Lower lobe of right lung (tissue), 2 donors: ENCODE measurements at regions not wholly inside any gene's neighbourhood (a gene's known extent, or its start where the extent isn't known, plus 50 kb on each side); places are given as distances from the start of the nearest gene placed in this dataset.

Source experiments
- ATAC-seq, 2 donors: fragments of 200-7000 bp; cut with Tn5 transposase; one replicate each; pipeline ENCODE4 v1.9.1; 2020 to 2022; ENCODE audit warnings: mild to moderate bottlenecking in 2 of 2, moderate library complexity in 2 of 2
- DNase-seq: peaks from one replicate; pipeline ENCODE4 v3.0.0-alpha.2; 2020
- H3K27ac ChIP-seq: fragments of 200-600 bp; one replicate; pipeline ENCODE4 v1.8.0; 2022
- H3K27me3 ChIP-seq: fragments of 200-600 bp; one replicate; pipeline ENCODE4 v1.8.0; 2022; ENCODE audit warnings: low read depth
- H3K36me3 ChIP-seq: fragments of 200-600 bp; one replicate; pipeline ENCODE4 v1.8.0; 2022; ENCODE audit warnings: mild to moderate bottlenecking
- H3K4me1 ChIP-seq: fragments of 200-600 bp; one replicate; pipeline ENCODE4 v1.8.0; 2022
- H3K4me3 ChIP-seq: fragments of 200-600 bp; one replicate; pipeline ENCODE4 v1.8.0; 2022; ENCODE audit warnings: mild to moderate bottlenecking
- H3K9me3 ChIP-seq: fragments of 200-600 bp; one replicate; pipeline ENCODE4 v1.8.0; 2022
- intact Hi-C: fragments of 100-400 bp; cut with DNase I; formaldehyde crosslinking; loops from one replicate; pipeline ENCODE4 v1.11.0; 2022
- TF ChIP-seq, protein P1 (sequence below): fragments of 200-600 bp; IDR thresholded peaks from one replicate; pipeline ENCODE4 v1.8.0; 2022; ENCODE audit warnings: antibody characterized with exemption, mild to moderate bottlenecking
- donor health status: DM: no; HTN: yes; CAD: no; lungs with severe emphysema.

DNA sequence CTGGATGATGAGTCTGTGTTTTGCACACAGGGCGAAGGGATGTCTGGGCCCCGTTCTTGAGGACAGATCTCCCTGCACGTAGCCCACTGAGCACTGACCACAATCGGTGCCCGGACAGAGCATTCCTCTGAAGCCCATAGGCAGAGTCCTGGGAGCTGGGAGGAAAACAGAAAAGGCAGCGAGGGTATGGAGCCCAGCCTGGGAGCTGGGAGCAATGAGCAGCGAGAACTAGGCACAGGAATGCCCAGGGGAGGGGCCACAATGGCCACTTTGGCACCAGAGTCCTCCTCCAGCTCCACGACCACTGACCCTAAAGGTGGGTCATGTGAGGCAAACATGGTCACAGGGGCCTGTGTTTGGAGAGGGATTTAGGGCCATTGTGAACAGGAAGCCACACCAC, 333.9 kb downstream of the EIPR1 start:
- intact Hi-C loops = no loop called here
- no peak for DNase-seq
- H3K9me3 ChIP-seq = no peaks in the 10 kb centered on the region

DNA sequence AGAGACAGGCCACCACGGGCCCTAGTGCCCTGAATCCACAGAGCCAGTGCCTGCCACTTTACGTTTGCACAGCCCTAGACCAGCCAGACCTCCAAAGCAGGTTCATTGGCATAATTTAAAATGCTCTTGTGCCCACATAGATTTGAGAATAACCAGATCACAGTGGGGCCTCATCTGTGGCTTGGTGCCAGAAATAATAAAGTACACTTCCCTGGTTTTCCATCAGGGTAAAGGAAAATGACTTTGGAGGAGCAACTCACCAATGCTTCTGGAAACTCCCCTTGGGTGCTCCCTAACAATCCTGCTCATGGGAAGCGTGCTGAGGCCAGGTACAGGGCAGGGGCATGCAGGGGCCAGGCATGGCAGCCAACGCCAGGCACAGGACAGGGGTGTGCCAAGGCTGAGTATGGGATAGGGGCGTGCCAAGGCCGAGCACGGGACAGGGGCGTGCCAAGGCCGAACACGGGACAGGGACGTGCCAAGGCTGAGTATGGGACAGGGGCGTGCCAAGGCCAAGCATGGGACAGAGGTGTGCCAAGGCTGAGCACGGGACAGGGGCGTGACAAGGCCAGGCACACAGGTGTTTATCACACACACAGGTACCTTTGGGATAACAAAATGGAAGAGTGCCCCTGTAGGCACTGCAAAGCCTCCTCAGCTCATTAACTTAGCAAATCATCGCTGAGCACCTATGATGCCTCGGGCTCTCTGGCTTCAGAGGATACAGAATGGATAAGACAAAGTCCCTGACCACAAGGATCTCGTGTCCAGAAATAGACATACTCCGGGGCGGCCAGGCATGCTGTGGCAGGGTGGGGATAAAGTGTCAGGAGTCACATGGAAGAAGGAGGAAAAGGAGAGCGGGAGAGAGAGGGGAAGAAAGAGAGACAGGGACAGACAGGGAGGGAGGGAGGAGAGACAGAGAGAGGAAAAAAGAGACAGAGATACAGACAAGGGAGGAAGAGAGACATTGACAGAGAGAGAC, 334.7 kb downstream of the EIPR1 start:
- Histone ChIP-seq H3K36me3 (no peaks in the 10 kb centered on the region), H3K4me1 (no peaks in the 10 kb centered on the region), H3K4me3 (no peak overlapping the region), H3K27ac (no peak overlapping the region), H3K9me3 (no peaks in the 10 kb centered on the region), H3K27me3 (no peaks in the 10 kb centered on the region)
- ATAC-seq (peak in 1 of 2 donors; percentile 25), DNase-seq (no peak)
- intact Hi-C loops = no loop called here
- TF ChIP-seq, protein P1, sequence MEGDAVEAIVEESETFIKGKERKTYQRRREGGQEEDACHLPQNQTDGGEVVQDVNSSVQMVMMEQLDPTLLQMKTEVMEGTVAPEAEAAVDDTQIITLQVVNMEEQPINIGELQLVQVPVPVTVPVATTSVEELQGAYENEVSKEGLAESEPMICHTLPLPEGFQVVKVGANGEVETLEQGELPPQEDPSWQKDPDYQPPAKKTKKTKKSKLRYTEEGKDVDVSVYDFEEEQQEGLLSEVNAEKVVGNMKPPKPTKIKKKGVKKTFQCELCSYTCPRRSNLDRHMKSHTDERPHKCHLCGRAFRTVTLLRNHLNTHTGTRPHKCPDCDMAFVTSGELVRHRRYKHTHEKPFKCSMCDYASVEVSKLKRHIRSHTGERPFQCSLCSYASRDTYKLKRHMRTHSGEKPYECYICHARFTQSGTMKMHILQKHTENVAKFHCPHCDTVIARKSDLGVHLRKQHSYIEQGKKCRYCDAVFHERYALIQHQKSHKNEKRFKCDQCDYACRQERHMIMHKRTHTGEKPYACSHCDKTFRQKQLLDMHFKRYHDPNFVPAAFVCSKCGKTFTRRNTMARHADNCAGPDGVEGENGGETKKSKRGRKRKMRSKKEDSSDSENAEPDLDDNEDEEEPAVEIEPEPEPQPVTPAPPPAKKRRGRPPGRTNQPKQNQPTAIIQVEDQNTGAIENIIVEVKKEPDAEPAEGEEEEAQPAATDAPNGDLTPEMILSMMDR = no peak

More for the DNA sequence above, 333.9 kb downstream of the EIPR1 start:
- Histone ChIP-seq H3K27me3 (no peaks in the 10 kb centered on the region), H3K4me1 (no peaks in the 10 kb centered on the region), H3K27ac (no peak overlapping the region), H3K36me3 (no peaks in the 10 kb centered on the region), H3K4me3 (no peak overlapping the region)
- TF ChIP-seq, protein P1 = no peak
- no peak for ATAC-seq

DNA sequence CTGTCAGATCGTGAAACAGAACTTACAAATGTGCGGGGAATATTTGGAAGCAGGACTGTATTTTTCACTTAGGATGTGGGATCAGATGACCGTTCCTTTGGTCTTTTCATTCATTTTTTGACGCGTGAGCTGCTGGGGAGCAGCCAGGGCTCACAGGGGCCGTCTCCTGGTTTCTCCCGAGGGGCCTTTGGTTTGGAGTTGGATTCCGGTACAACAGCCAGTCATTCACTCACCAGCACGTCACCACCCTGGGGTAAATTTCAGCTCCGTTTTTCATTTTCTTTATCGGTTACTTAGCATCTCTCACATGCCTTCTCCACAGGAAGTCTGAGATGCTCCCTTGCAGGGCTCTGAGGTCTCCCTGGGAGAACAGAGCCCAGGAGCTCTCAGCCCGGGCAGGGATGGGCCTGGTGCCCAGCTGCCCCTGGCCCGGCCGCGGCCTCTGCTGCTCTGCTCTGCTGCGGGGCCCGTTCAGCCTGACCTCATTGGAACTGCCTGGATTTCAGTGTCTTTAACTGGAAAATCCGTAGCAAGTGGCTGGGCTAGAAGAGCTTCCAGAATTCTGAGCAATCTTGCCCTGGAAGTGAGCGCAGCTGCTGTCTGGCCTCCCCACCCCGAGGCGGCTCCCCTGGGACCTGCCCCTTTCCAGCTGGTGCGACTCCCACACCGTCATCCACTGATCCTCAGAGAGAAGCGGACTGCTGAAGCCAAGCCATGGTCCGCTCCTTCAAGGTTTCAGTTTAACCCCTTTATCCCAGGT, 335.6 kb downstream of the EIPR1 start:
- H3K27me3 ChIP-seq = no peaks in the 10 kb centered on the region
- ATAC-seq (no peak), DNase-seq (no peak)
- TF ChIP-seq, protein P1 = no peak
- no peaks in the 10 kb centered on the region for H3K36me3 ChIP-seq
- intact Hi-C loops = no loop called here
- no peaks in the 10 kb centered on the region for H3K4me1 ChIP-seq
- no peaks in the 10 kb centered on the region for H3K9me3 ChIP-seq
- no peak overlapping the region for H3K4me3 ChIP-seq
- no peak overlapping the region for H3K27ac ChIP-seq

DNA sequence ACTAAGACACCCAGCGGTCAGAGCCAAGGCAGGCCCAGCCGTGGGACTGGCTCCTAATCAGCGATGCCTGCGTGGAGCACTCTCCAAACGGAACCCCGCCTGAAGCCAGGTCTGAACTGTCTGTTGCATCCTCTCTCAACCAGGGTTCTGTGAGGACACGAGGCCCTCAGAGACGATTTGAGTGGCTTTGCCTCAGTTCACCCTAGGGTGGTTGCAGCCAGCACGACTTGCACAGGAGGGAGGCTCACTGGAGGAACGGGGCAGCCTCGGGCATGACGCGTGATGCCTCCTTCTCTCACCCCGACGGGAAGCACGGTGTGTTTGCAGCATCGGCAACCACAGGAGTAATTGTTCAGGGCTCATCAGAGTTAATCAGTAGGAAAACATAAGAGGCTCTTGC, 336.4 kb downstream of the EIPR1 start:
- Histone ChIP-seq H3K4me3 (no peak overlapping the region), H3K36me3 (no peaks in the 10 kb centered on the region), H3K4me1 (no peaks in the 10 kb centered on the region), H3K27me3 (no peaks in the 10 kb centered on the region), H3K27ac (no peak overlapping the region), H3K9me3 (no peaks in the 10 kb centered on the region)
- TF ChIP-seq, protein P1 = no peak
- intact Hi-C loops = no loop called here
- no peak for ATAC-seq
- DNase-seq = no peak

DNA sequence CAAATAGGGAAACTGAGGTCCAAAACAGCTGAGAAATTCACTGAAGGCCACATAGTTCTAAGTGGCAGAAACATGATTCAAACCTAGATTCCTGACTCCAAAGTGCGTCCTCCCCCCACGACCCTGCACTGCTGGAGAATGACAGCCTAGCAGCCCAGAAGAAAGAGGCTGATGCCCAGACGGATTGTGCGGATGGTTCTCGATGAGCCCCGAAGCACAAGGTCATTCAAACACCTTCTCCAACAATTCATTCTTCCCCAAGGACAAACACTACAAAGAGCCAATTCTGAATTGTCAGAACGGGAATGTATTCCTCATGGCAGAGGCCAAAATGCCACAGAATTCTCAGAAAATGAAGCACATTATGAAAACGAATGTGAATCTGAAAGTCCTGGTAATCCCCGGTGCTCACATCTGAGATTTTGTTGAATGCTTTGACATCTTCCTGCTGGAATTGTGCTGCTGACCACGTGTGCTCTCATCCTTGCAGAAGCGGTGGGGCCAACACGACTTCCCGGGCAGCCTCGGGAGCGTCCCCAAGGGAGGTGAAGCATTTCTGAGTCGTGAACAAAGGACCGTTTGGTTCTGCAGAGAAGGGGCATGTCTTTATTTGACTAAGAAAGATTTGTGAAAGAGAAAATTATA, 337.0 kb downstream of the EIPR1 start:
- Histone ChIP-seq H3K4me1 (no peaks in the 10 kb centered on the region), H3K9me3 (no peaks in the 10 kb centered on the region), H3K27me3 (no peaks in the 10 kb centered on the region), H3K27ac (no peak overlapping the region), H3K4me3 (no peak overlapping the region), H3K36me3 (no peaks in the 10 kb centered on the region)
- DNase-seq (no peak), ATAC-seq (no peak)
- intact Hi-C loops = no loop called here
- TF ChIP-seq, protein P1 = no peak
